Glutamatergic neuron (in vitro differentiated cells): ENCODE measurements at regions not wholly inside any gene's neighbourhood (a gene's known extent, or its start where the extent isn't known, plus 50 kb on each side); places are given as distances from the start of the nearest gene placed in this dataset.

Source experiments
- DNase-seq: peaks from one replicate; pipeline ENCODE4 v3.0.0; 2022
- H3K27ac Mint-ChIP-seq: one replicate; pipeline ENCODE4 v1.8.0; 2020; ENCODE audit warnings: mild to moderate bottlenecking, mixed read lengths, inconsistent platforms; ENCODE audit not compliant: unreplicated experiment
- H3K27me3 Mint-ChIP-seq: one replicate; pipeline ENCODE4 v1.8.0; 2020; ENCODE audit warnings: mild to moderate bottlenecking, moderate library complexity, mixed read lengths, inconsistent platforms; ENCODE audit not compliant: unreplicated experiment
- H3K36me3 Mint-ChIP-seq: one replicate; pipeline ENCODE4 v1.8.0; 2020; ENCODE audit warnings: mild to moderate bottlenecking, mixed read lengths, inconsistent platforms; ENCODE audit not compliant: unreplicated experiment
- H3K4me1 Mint-ChIP-seq: one replicate; pipeline ENCODE4 v1.8.0; 2020; ENCODE audit warnings: mild to moderate bottlenecking, low read depth, mixed read lengths, inconsistent platforms; ENCODE audit not compliant: unreplicated experiment
- H3K4me3 Mint-ChIP-seq: one replicate; pipeline ENCODE4 v1.8.0; 2020; ENCODE audit warnings: mild to moderate bottlenecking, mixed read lengths, inconsistent platforms; ENCODE audit not compliant: unreplicated experiment
- H3K9me3 Mint-ChIP-seq: one replicate; pipeline ENCODE4 v1.8.0; 2020; ENCODE audit warnings: mild to moderate bottlenecking, moderate library complexity, mixed read lengths, inconsistent platforms; ENCODE audit not compliant: unreplicated experiment
- TF ChIP-seq, protein P1 (sequence below): fragments of 200-600 bp; sonication (generic); IDR thresholded peaks from one replicate; pipeline ENCODE4 v1.5.0; 2021; ENCODE audit not compliant: partially characterized antibody, unreplicated experiment

- no peak overlapping the region for H3K27ac Mint-ChIP-seq
- no peaks in the 10 kb centered on the region for H3K36me3 Mint-ChIP-seq
- peaks cover 2% of the 10 kb centered on the region for H3K9me3 Mint-ChIP-seq
- H3K27me3 Mint-ChIP-seq = no peaks in the 10 kb centered on the region
- H3K4me3 Mint-ChIP-seq = no peak overlapping the region
- DNase-seq = no peak
- TF ChIP-seq, protein P1, sequence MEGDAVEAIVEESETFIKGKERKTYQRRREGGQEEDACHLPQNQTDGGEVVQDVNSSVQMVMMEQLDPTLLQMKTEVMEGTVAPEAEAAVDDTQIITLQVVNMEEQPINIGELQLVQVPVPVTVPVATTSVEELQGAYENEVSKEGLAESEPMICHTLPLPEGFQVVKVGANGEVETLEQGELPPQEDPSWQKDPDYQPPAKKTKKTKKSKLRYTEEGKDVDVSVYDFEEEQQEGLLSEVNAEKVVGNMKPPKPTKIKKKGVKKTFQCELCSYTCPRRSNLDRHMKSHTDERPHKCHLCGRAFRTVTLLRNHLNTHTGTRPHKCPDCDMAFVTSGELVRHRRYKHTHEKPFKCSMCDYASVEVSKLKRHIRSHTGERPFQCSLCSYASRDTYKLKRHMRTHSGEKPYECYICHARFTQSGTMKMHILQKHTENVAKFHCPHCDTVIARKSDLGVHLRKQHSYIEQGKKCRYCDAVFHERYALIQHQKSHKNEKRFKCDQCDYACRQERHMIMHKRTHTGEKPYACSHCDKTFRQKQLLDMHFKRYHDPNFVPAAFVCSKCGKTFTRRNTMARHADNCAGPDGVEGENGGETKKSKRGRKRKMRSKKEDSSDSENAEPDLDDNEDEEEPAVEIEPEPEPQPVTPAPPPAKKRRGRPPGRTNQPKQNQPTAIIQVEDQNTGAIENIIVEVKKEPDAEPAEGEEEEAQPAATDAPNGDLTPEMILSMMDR = no peak
- no peaks in the 10 kb centered on the region for H3K4me1 Mint-ChIP-seq
Observed at GRCh38 chr13:69566104-69566716, 541.4 kb upstream of the ATXN8OS start.

- Mint-ChIP-seq H3K36me3 (no peaks in the 10 kb centered on the region), H3K27me3 (no peaks in the 10 kb centered on the region), H3K4me3 (no peak overlapping the region), H3K27ac (no peak overlapping the region), H3K9me3 (peaks cover 2% of the 10 kb centered on the region), H3K4me1 (no peaks in the 10 kb centered on the region)
- DNase-seq = peak; percentile 18
- TF ChIP-seq, protein P1 = peak; percentile 61
Observed at GRCh38 chr13:69565334-69565733, 542.3 kb upstream of the ATXN8OS start.

GRCh38 chr13:69556540-69557196 lies 551.0 kb upstream of the ATXN8OS start:
- no peaks in the 10 kb centered on the region for H3K36me3 Mint-ChIP-seq
- no peaks in the 10 kb centered on the region for H3K4me1 Mint-ChIP-seq
- H3K27me3 Mint-ChIP-seq = no peaks in the 10 kb centered on the region
- no peak for DNase-seq
- TF ChIP-seq, protein P1 = no peak
- H3K4me3 Mint-ChIP-seq = no peak overlapping the region
- no peak overlapping the region for H3K27ac Mint-ChIP-seq
- H3K9me3 Mint-ChIP-seq = no peaks in the 10 kb centered on the region

DNA sequence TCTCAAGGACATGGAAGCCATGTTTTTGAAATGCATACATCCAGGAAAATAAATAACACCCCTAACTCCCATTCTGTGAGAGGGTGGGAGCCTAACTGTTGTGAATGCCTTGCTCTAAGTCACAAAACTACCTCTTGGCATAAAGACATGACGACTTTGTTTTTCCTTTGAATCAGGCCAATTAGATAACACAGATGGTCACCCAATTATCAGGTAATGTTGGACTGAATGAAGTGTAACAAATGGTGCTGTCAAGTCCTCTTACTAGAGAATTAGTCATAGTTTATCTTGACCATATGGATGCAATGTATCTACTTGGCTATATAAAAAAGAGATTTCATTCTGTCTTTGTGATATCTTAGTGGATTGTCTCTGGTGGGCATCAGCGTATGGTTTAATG lies 553.6 kb upstream of the ATXN8OS start:
- H3K36me3 Mint-ChIP-seq = no peaks in the 10 kb centered on the region
- no peaks in the 10 kb centered on the region for H3K9me3 Mint-ChIP-seq
- H3K27ac Mint-ChIP-seq = no peak overlapping the region
- no peak for DNase-seq
- no peak overlapping the region for H3K4me3 Mint-ChIP-seq
- TF ChIP-seq, protein P1 = no peak
- no peaks in the 10 kb centered on the region for H3K27me3 Mint-ChIP-seq
- H3K4me1 Mint-ChIP-seq = no peaks in the 10 kb centered on the region

- no peaks in the 10 kb centered on the region for H3K27me3 Mint-ChIP-seq
- TF ChIP-seq, protein P1 = no peak
- H3K27ac Mint-ChIP-seq = no peak overlapping the region
- DNase-seq = no peak
- no peaks in the 10 kb centered on the region for H3K36me3 Mint-ChIP-seq
- H3K4me1 Mint-ChIP-seq = no peaks in the 10 kb centered on the region
- H3K9me3 Mint-ChIP-seq = no peaks in the 10 kb centered on the region
- no peak overlapping the region for H3K4me3 Mint-ChIP-seq
Observed at GRCh38 chr13:69551193-69551592, 556.4 kb upstream of the ATXN8OS start.
